Suprapubic skin (tissue), 4 donors: ENCODE measurements at regions not wholly inside any gene's neighbourhood (a gene's known extent, or its start where the extent isn't known, plus 50 kb on each side); places are given as distances from the start of the nearest gene placed in this dataset.

Source experiments
- EP300 ChIP-seq: sonication (generic); formaldehyde crosslinking; IDR thresholded peaks from one replicate; pipeline ENCODE4 v1.6.1; 2017; ENCODE audit warnings: antibody characterized with exemption
- POLR2A ChIP-seq, 2 donors: fragments of 450-650 bp; IDR thresholded peaks; one replicate each; pipeline ENCODE4 v1.6.1; 2017; ENCODE audit warnings: antibody characterized with exemption in 2 of 2, mild to moderate bottlenecking in 2 of 2, moderate library complexity in 2 of 2
- POLR2AphosphoS5 ChIP-seq, 3 donors: sonication (generic); formaldehyde crosslinking; IDR thresholded peaks; one replicate each; pipeline ENCODE4 v1.6.1; 2017; ENCODE audit warnings: antibody characterized with exemption in 3 of 3
- TF ChIP-seq, protein P1 (sequence below), 2 donors: fragments of 200-600 bp in 1 of 2; fragments of 450-650 bp in 1 of 2; sonication (generic) in 1 of 2; IDR thresholded peaks; one replicate each; pipeline ENCODE4 v1.5.1; 2016 to 2019; ENCODE audit warnings: antibody characterized with exemption in 2 of 2, mild to moderate bottlenecking in 1 of 2, moderate library complexity in 1 of 2

DNA sequence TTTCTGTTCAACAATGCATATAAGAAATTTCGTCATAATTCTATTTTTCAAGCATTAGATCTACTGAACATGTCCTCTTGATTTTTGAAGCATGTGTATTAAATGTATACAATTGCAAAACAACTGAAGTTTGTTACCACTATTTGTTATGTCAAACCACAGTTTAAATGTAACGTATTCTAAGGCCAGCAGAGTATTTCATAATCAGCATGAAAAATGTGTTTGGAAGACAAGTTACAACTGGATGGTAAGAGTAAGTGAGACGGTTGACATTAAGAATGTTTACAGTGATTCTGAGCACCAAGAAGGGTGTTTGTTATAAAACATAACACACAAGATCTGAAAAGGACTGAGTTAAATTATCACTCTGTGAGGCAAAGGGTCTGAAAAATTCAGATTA is 738.4 kb downstream of the PLOD2 start:
- TF ChIP-seq POLR2A (IDR thresholded peaks at IDR 0.05) (no peak), POLR2AphosphoS5 (IDR thresholded peaks at IDR 0.05) (no peak), EP300 (no peak)
- TF ChIP-seq, protein P1, sequence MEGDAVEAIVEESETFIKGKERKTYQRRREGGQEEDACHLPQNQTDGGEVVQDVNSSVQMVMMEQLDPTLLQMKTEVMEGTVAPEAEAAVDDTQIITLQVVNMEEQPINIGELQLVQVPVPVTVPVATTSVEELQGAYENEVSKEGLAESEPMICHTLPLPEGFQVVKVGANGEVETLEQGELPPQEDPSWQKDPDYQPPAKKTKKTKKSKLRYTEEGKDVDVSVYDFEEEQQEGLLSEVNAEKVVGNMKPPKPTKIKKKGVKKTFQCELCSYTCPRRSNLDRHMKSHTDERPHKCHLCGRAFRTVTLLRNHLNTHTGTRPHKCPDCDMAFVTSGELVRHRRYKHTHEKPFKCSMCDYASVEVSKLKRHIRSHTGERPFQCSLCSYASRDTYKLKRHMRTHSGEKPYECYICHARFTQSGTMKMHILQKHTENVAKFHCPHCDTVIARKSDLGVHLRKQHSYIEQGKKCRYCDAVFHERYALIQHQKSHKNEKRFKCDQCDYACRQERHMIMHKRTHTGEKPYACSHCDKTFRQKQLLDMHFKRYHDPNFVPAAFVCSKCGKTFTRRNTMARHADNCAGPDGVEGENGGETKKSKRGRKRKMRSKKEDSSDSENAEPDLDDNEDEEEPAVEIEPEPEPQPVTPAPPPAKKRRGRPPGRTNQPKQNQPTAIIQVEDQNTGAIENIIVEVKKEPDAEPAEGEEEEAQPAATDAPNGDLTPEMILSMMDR (IDR thresholded peaks at IDR 0.05) = no peak
